ENCODE measurements at regions not wholly inside any gene's neighbourhood (a gene's known extent, or its start where the extent isn't known, plus 50 kb on each side); places are given as distances from the start of the nearest gene placed in this dataset.

DNA sequence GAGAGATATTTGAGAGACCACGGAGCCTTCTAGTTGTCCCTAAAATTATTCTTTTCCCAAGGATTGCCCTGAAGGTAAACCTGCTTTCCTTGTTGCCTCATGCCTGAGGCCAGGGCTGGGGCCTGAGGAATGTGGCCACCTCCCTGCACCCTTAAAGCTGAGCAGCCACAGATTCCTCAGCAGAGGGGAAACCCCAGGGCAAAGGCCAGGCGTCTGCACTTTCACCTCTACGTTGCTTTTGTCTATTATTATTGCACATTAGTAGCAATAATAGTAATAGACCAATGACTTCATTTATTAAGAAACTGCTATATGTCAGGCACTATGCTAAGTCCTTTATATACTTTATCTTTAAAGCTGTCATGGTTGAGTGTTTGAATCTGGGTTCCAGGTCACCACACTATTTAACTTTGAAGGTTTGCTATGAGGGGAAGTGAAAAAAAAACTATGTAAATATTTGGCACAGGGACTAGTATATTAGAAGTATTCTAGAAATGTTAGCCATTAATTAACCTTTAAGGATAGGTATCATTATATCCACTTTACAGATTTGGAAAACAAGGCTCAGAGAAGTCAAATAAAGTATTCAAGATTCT, 104.2 kb downstream of the LRRC30 start:
- no peaks in the 10 kb centered on the region for H3K27me3 ChIP-seq (ENCODE audit: control insufficient read depth in 1 of 2, insufficient read depth in 2 of 2, low read length in 1 of 2)
- H3K4me1 ChIP-seq (ENCODE audit: control insufficient read depth in 1 of 2, insufficient read depth in 2 of 2, low read length in 2 of 2) = no peaks in the 10 kb centered on the region
- WGBS, 2 donors = 64 to 69% methylated on average over 3 of the region's 3 CpGs
- H3K27ac ChIP-seq (ENCODE audit: low read depth in 1 of 2, low read length in 2 of 2) = no peak overlapping the region
- H3K36me3 ChIP-seq (ENCODE audit: control insufficient read depth in 1 of 2, insufficient read depth in 2 of 2, low read length in 1 of 2) = no peaks in the 10 kb centered on the region
- intact Hi-C loops (cut with DNase I) = no loop called here
- ATAC-seq (ENCODE audit: low FRiP score) (no peak), DNase-seq (no peak)
- H3K9me3 ChIP-seq (ENCODE audit: control insufficient read depth, low read length) = no peaks in the 10 kb centered on the region
- H3K4me3 ChIP-seq (ENCODE audit: low read length in 2 of 2) = no peak overlapping the region

DNA sequence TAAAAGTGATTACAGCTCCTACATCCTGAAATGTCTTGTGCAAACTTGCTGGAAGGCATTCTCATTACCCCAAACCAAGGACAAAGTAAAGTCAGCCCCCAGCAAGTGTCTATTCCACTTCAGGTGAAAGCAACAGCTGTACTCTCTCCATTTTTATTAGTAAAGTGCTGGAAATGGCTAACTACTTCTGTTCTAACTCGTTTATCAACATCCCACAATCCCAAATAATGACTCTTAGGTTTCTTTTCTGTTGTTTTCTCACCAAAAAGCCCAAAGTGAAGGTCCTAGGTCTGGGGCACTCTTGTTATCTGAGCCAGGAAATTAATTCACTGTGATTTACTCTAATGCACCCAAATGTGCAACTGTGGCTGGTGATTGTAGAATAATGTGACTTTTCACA, 105.7 kb downstream of the LRRC30 start:
- H3K36me3 ChIP-seq (ENCODE audit: control insufficient read depth in 1 of 2, insufficient read depth in 2 of 2, low read length in 1 of 2) = no peaks in the 10 kb centered on the region
- no peaks in the 10 kb centered on the region for H3K4me1 ChIP-seq (ENCODE audit: control insufficient read depth in 1 of 2, insufficient read depth in 2 of 2, low read length in 2 of 2)
- H3K27ac ChIP-seq (ENCODE audit: low read depth in 1 of 2, low read length in 2 of 2) = no peak overlapping the region
- ATAC-seq (ENCODE audit: low FRiP score) = no peak
- no peak for DNase-seq
- intact Hi-C loops (cut with DNase I) = no loop called here
- H3K4me3 ChIP-seq (ENCODE audit: low read length in 2 of 2) = no peak overlapping the region
- H3K9me3 ChIP-seq (ENCODE audit: control insufficient read depth, low read length) = peaks cover 2% of the 10 kb centered on the region
- H3K27me3 ChIP-seq (ENCODE audit: control insufficient read depth in 1 of 2, insufficient read depth in 2 of 2, low read length in 1 of 2) = no peaks in the 10 kb centered on the region
- WGBS, 2 donors = 40 to 43% methylated on average over 1 of the region's 1 CpG

- no peaks in the 10 kb centered on the region for H3K4me1 ChIP-seq (ENCODE audit: control insufficient read depth in 1 of 2, insufficient read depth in 2 of 2, low read length in 2 of 2)
- intact Hi-C loops (cut with DNase I) = no loop called here
- ATAC-seq (ENCODE audit: low FRiP score) = no peak
- no peaks in the 10 kb centered on the region for H3K36me3 ChIP-seq (ENCODE audit: control insufficient read depth in 1 of 2, insufficient read depth in 2 of 2, low read length in 1 of 2)
- DNase-seq = no peak
- H3K27me3 ChIP-seq (ENCODE audit: control insufficient read depth in 1 of 2, insufficient read depth in 2 of 2, low read length in 1 of 2) = no peaks in the 10 kb centered on the region
- H3K4me3 ChIP-seq (ENCODE audit: low read length in 2 of 2) = no peak overlapping the region
- 76 to 84% methylated on average over 2 of the region's 2 CpGs for WGBS, 2 donors
- peaks cover 2% of the 10 kb centered on the region for H3K9me3 ChIP-seq (ENCODE audit: control insufficient read depth, low read length)
- no peak overlapping the region for H3K27ac ChIP-seq (ENCODE audit: low read depth in 1 of 2, low read length in 2 of 2)
Measured at GRCh38 chr18:7338846-7339245, 108.0 kb downstream of the LRRC30 start.

GRCh38 chr18:7341581-7342337, 110.9 kb downstream of the LRRC30 start:
- DNase-seq (no peak), ATAC-seq (ENCODE audit: low FRiP score) (no peak)
- WGBS, 2 donors = 91% methylated on average over 6 of the region's 6 CpGs
- Histone ChIP-seq H3K9me3 (ENCODE audit: control insufficient read depth, low read length) (peaks cover 2% of the 10 kb centered on the region), H3K27me3 (ENCODE audit: control insufficient read depth in 1 of 2, insufficient read depth in 2 of 2, low read length in 1 of 2) (no peaks in the 10 kb centered on the region), H3K36me3 (ENCODE audit: control insufficient read depth in 1 of 2, insufficient read depth in 2 of 2, low read length in 1 of 2) (no peaks in the 10 kb centered on the region), H3K4me1 (ENCODE audit: control insufficient read depth in 1 of 2, insufficient read depth in 2 of 2, low read length in 2 of 2) (no peaks in the 10 kb centered on the region), H3K27ac (ENCODE audit: low read depth in 1 of 2, low read length in 2 of 2) (no peak overlapping the region), H3K4me3 (ENCODE audit: low read length in 2 of 2) (no peak overlapping the region)
- intact Hi-C loops (cut with DNase I) = no loop called here

- no peak for ATAC-seq (ENCODE audit: low FRiP score)
- intact Hi-C loops (cut with DNase I) = no loop called here
Measured at GRCh38 chr18:7349181-7349837, 118.4 kb downstream of the LRRC30 start.

GRCh38 chr18:7358989-7359726, 128.3 kb downstream of the LRRC30 start:
- WGBS, 2 donors = 23 to 28% methylated on average over 8 of the region's 8 CpGs
- Histone ChIP-seq H3K4me1 (ENCODE audit: control insufficient read depth in 1 of 2, insufficient read depth in 2 of 2, low read length in 2 of 2) (no peaks in the 10 kb centered on the region), H3K9me3 (ENCODE audit: control insufficient read depth, low read length) (no peaks in the 10 kb centered on the region), H3K36me3 (ENCODE audit: control insufficient read depth in 1 of 2, insufficient read depth in 2 of 2, low read length in 1 of 2) (no peaks in the 10 kb centered on the region), H3K4me3 (ENCODE audit: low read length in 2 of 2) (no peak overlapping the region), H3K27ac (ENCODE audit: low read depth in 1 of 2, low read length in 2 of 2) (no peak overlapping the region), H3K27me3 (ENCODE audit: control insufficient read depth in 1 of 2, insufficient read depth in 2 of 2, low read length in 1 of 2) (no peaks in the 10 kb centered on the region)
- ATAC-seq (ENCODE audit: low FRiP score) = no peak
- intact Hi-C loops (cut with DNase I) = no loop called here
- DNase-seq = no peak

More at GRCh38 chr18:7349181-7349837, 118.4 kb downstream of the LRRC30 start:
- H3K27me3 ChIP-seq (ENCODE audit: control insufficient read depth in 1 of 2, insufficient read depth in 2 of 2, low read length in 1 of 2) = no peaks in the 10 kb centered on the region
- H3K36me3 ChIP-seq (ENCODE audit: control insufficient read depth in 1 of 2, insufficient read depth in 2 of 2, low read length in 1 of 2) = no peaks in the 10 kb centered on the region
- H3K4me1 ChIP-seq (ENCODE audit: control insufficient read depth in 1 of 2, insufficient read depth in 2 of 2, low read length in 2 of 2) = no peaks in the 10 kb centered on the region
- WGBS, 2 donors = 91 to 92% methylated on average over 6 of the region's 6 CpGs
- H3K9me3 ChIP-seq (ENCODE audit: control insufficient read depth, low read length) = peaks cover 1% of the 10 kb centered on the region
- H3K27ac ChIP-seq (ENCODE audit: low read depth in 1 of 2, low read length in 2 of 2) = no peak overlapping the region
- no peak overlapping the region for H3K4me3 ChIP-seq (ENCODE audit: low read length in 2 of 2)
- no peak for DNase-seq

GRCh38 chr18:7360606-7361170, 129.8 kb downstream of the LRRC30 start:
- Histone ChIP-seq H3K4me3 (ENCODE audit: low read length in 2 of 2) (no peak overlapping the region), H3K27ac (ENCODE audit: low read depth in 1 of 2, low read length in 2 of 2) (no peak overlapping the region), H3K4me1 (ENCODE audit: control insufficient read depth in 1 of 2, insufficient read depth in 2 of 2, low read length in 2 of 2) (no peaks in the 10 kb centered on the region), H3K36me3 (ENCODE audit: control insufficient read depth in 1 of 2, insufficient read depth in 2 of 2, low read length in 1 of 2) (no peaks in the 10 kb centered on the region), H3K27me3 (ENCODE audit: control insufficient read depth in 1 of 2, insufficient read depth in 2 of 2, low read length in 1 of 2) (no peaks in the 10 kb centered on the region), H3K9me3 (ENCODE audit: control insufficient read depth, low read length) (no peaks in the 10 kb centered on the region)
- ATAC-seq (ENCODE audit: low FRiP score) (peak; percentile 29), DNase-seq (no peak)
- 95 to 96% methylated on average over 23 of the region's 23 CpGs for WGBS, 2 donors
- intact Hi-C loops (cut with DNase I) = no loop called here

GRCh38 chr18:7363338-7363737, 132.4 kb downstream of the LRRC30 start:
- intact Hi-C loops (cut with DNase I) = no loop called here
- ATAC-seq (ENCODE audit: low FRiP score) = no peak
- H3K4me1 ChIP-seq (ENCODE audit: control insufficient read depth in 1 of 2, insufficient read depth in 2 of 2, low read length in 2 of 2) = no peaks in the 10 kb centered on the region
- no peak for DNase-seq
- no peak overlapping the region for H3K27ac ChIP-seq (ENCODE audit: low read depth in 1 of 2, low read length in 2 of 2)
- no peaks in the 10 kb centered on the region for H3K9me3 ChIP-seq (ENCODE audit: control insufficient read depth, low read length)
- 75 to 77% methylated on average over 5 of the region's 5 CpGs for WGBS, 2 donors
- H3K4me3 ChIP-seq (ENCODE audit: low read length in 2 of 2) = no peak overlapping the region
- no peaks in the 10 kb centered on the region for H3K27me3 ChIP-seq (ENCODE audit: control insufficient read depth in 1 of 2, insufficient read depth in 2 of 2, low read length in 1 of 2)
- no peaks in the 10 kb centered on the region for H3K36me3 ChIP-seq (ENCODE audit: control insufficient read depth in 1 of 2, insufficient read depth in 2 of 2, low read length in 1 of 2)
